GM12891 (cell line): ENCODE measurements at regions not wholly inside any gene's neighbourhood (a gene's known extent, or its start where the extent isn't known, plus 50 kb on each side); places are given as distances from the start of the nearest gene placed in this dataset.

Source experiments
- POLR2A ChIP-seq: IDR thresholded peaks from 2 replicates; pipeline ENCODE4 v1.6.1; 2011; ENCODE audit warnings: low read depth, low read length, control low read depth
- POLR2AphosphoS5 ChIP-seq: IDR thresholded peaks from 2 replicates; pipeline ENCODE4 v1.6.1; 2011; ENCODE audit warnings: low read depth, low read length, control low read depth

DNA sequence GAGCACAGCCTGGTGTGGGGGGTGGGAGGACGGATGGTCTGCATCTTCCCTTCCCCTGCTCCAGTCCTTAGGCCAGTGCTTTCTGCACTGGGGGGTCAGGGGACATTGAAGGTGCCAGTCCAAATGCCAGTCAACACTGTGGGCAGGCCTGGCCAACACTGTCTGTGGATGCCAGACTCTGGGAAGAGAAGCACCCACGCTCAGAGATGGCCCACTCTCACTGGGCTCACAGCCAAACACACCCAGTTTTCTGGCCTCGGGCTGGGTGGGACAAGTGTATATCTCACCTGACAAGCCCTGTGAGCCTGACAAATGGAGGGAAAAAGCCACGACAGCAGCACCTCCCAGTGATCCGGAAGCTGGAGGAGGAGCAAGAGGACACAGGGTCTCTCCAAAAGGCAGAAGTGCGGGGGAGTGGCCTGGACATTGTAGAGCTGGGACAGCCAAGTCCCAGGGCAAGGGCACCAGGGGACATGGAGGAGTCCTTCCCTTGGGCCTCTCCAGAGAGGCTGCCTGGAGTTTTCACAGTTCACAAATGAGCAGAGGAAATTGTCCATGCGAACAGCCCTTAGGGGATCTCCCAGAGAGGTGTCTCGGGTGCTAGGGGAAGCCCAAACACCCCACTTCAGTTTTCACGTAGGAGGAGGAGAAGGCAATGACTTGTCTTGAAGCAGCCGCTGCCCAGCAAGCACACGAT lies 79.3 kb downstream of the SDC1 start:
- TF ChIP-seq POLR2AphosphoS5 (no peak; the same call in 1 of the 2 replicates), POLR2A (peak; percentile 68)
